OCI-LY1 (cell line): ENCODE measurements at regions not wholly inside any gene's neighbourhood (a gene's known extent, or its start where the extent isn't known, plus 50 kb on each side); places are given as distances from the start of the nearest gene placed in this dataset.
"Not testable (repeated sequence)": the region's sequence is repeated elsewhere in the genome, so short reads cannot be mapped to it uniquely, and the experiment has no call there.

Experiments used
- H2AFZ ChIP-seq: fragments of 200-600 bp; sonication (generic), shearing (Covaris generic); 2 replicates; pipeline ENCODE4 v1.6.0; 2014; ENCODE audit warnings: antibody characterized with exemption, mild to moderate bottlenecking, low read length
- H3F3A ChIP-seq: fragments of 200-600 bp; sonication (generic), shearing (Covaris generic); 2 replicates; pipeline ENCODE4 v1.6.0; 2014; ENCODE audit warnings: mild to moderate bottlenecking, antibody characterized with exemption, low read length, moderate library complexity; ENCODE audit not compliant: insufficient read depth
- H3K27ac ChIP-seq: fragments of 200-600 bp; sonication (generic); 2 replicates; pipeline ENCODE4 v1.5.1; 2014; ENCODE audit warnings: low read length, mixed run types, mild to moderate bottlenecking, low read depth; ENCODE audit not compliant: poor library complexity, severe bottlenecking
- H3K27me3 ChIP-seq: fragments of 200-600 bp; sonication (generic); 2 replicates; pipeline ENCODE4 v1.6.0; 2014; ENCODE audit warnings: antibody characterized with exemption, mild to moderate bottlenecking, low read length, moderate library complexity; ENCODE audit not compliant: insufficient read depth
- H3K36me3 ChIP-seq: fragments of 200-600 bp; sonication (generic); 2 replicates; pipeline ENCODE4 v1.6.1; 2014; ENCODE audit warnings: mild to moderate bottlenecking, antibody characterized with exemption, low read length, moderate library complexity, mixed read lengths; ENCODE audit not compliant: insufficient read depth
- H3K4me1 ChIP-seq: fragments of 200-600 bp; sonication (generic); 2 replicates; pipeline ENCODE4 v1.5.1; 2014; ENCODE audit warnings: mild to moderate bottlenecking, low read length, moderate library complexity; ENCODE audit not compliant: insufficient read depth, severe bottlenecking
- H3K4me2 ChIP-seq: fragments of 200-600 bp; sonication (generic), shearing (Covaris generic); 2 replicates; pipeline ENCODE4 v1.6.1; 2014; ENCODE audit warnings: low read length
- H3K4me3 ChIP-seq: fragments of 200-600 bp; sonication (generic); 2 replicates; pipeline ENCODE4 v1.5.1; 2014; ENCODE audit warnings: low read length, low read depth, mild to moderate bottlenecking, mixed read lengths; ENCODE audit not compliant: poor library complexity, severe bottlenecking
- H3K79me2 ChIP-seq: fragments of 200-600 bp; shearing (Covaris generic); 2 replicates; pipeline ENCODE4 v1.6.1; 2016; ENCODE audit warnings: mixed run types, low read length, mixed read lengths; ENCODE audit not compliant: insufficient read depth
- H3K9ac ChIP-seq: fragments of 200-600 bp; sonication (generic), shearing (Covaris generic); 2 replicates; pipeline ENCODE4 v1.6.1; 2014; ENCODE audit warnings: mild to moderate bottlenecking, low read length, mixed read lengths
- H3K9me2 ChIP-seq: fragments of 200-600 bp; sonication (generic), shearing (Covaris generic); 2 replicates; pipeline ENCODE4 v1.6.1; 2014; ENCODE audit warnings: low read depth, mild to moderate bottlenecking, low read length, mixed read lengths
- H3K9me3 ChIP-seq: fragments of 200-600 bp; shearing (Covaris generic); 2 replicates; pipeline ENCODE4 v1.6.1; 2014; ENCODE audit warnings: low read length, mixed read lengths
- H4K20me1 ChIP-seq: fragments of 200-600 bp; sonication (generic), shearing (Covaris generic); 2 replicates; pipeline ENCODE4 v1.6.0; 2016; ENCODE audit warnings: mild to moderate bottlenecking, low read length; ENCODE audit not compliant: insufficient read depth
- CTCF ChIP-seq: fragments of 200-600 bp; sonication (generic), shearing (Covaris generic); IDR thresholded peaks from 2 replicates; pipeline ENCODE4 v1.5.1; 2017; ENCODE audit warnings: mild to moderate bottlenecking, antibody characterized with exemption, low read length, moderate library complexity, mixed read lengths
- EZH2 ChIP-seq: fragments of 200-600 bp; sonication (generic), shearing (Covaris generic); IDR thresholded peaks from 2 replicates; pipeline ENCODE4 v1.8.0; 2017; ENCODE audit warnings: borderline replicate concordance, mixed run types, mild to moderate bottlenecking, antibody characterized with exemption, low read length, moderate library complexity, mixed read lengths

DNA sequence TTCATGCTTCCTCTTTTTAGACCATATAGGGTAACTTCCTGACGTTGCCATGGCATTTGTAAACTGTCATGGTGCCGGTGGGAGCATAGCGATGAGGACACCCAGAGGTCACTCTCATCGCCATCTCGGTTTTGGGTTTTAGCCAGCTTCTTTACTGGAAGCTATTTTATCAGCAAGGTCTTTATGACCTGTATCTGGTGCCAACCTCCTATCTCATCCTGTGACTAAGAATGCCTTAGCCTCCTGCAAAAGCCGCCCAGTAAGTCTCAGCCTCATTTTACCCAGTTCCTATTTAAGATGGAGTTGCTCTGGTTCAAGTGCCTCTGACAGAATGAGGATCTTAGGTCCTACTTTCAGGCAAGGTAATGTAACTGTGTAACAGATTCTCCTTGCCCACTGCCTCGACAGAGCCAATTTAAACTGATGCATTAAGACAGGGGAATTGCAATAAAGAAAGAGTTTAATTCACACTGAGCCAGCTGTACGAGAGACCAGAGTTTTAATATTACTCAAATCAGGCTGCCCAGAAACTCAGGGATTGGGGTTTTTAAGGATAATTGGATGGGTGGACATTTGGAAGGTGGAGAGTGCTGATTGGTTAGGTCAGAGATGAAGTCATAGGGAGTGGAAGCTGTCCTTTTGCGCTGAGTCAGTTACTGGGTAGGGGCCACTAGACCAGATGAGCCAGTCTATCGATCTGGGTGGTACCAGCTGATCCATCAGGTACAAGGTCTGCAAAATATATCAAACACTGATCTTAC, 59.9 kb upstream of the ATF7IP2 start:
- Histone ChIP-seq H3K4me1 (peaks cover 52% of the 10 kb centered on the region), H3K36me3 (no peaks in the 10 kb centered on the region), H3K9me3 (no peaks in the 10 kb centered on the region), H3F3A (0 out of 2 replicates have a peak, but pooled peaks cover 4% of the 10 kb centered on the region), H3K9me2 (no peaks in the 10 kb centered on the region), H4K20me1 (no peaks in the 10 kb centered on the region), H2AFZ (peak overlapping the region; percentile 76; the same call in 1 of the 2 replicates), H3K9ac (no peak overlapping the region; the same call in 1 of the 2 replicates), H3K27me3 (no peaks in the 10 kb centered on the region), H3K4me2 (peak overlapping the region; percentile 46), H3K27ac (peak overlapping the region; percentile 81), H3K4me3 (peak overlapping the region; percentile 3), H3K79me2 (no peaks in the 10 kb centered on the region)
- TF ChIP-seq CTCF (no peak), EZH2 (no peak)

- TF ChIP-seq CTCF (no peak), EZH2 (no peak)
- H3K4me3 ChIP-seq, result no peak overlapping the region
These were observed 59.2 kb upstream of the ATF7IP2 start for GRCh38 chr16:10326647-10327046.

DNA sequence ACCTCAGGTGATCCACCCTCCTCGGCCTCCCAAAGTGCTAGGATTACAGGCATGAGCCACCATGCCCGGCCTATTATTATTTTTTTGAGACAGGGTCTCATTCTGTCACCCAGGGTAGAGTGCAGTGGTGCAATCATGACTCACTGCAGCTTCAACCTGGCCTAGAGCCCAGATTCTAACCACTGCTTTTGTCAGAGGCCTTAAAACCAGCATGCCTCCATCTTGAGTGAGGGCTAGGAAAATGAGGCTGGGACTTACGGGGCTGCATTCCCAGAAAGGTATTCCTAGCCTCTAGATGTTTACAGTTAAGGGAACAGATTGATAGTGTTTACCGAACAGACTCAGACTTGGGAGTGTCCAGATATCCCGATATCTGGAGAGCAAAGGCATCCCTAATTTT, 57.6 kb upstream of the ATF7IP2 start:
- not testable (repeated sequence) for H4K20me1 ChIP-seq, H3K36me3 ChIP-seq, H3K27me3 ChIP-seq, H3K9ac ChIP-seq, H3K4me2 ChIP-seq, H3K9me2 ChIP-seq, H3K4me3 ChIP-seq, H3K9me3 ChIP-seq, H3K79me2 ChIP-seq, H2AFZ ChIP-seq, H3F3A ChIP-seq
- Histone ChIP-seq H3K4me1 (peaks cover 58% of the 10 kb centered on the region), H3K27ac (peak overlapping the region; percentile 98)

More at GRCh38 chr16:10326647-10327046, 59.2 kb upstream of the ATF7IP2 start:
- no peak overlapping the region for H3K4me2 ChIP-seq
- no peaks in the 10 kb centered on the region for H3K27me3 ChIP-seq
- no peak overlapping the region for H2AFZ ChIP-seq
- H3K79me2 ChIP-seq, result no peaks in the 10 kb centered on the region
- H3F3A ChIP-seq, result 0 out of 2 replicates have a peak, but pooled peaks cover 4% of the 10 kb centered on the region
- no peaks in the 10 kb centered on the region for H3K9me3 ChIP-seq
- H3K36me3 ChIP-seq, result no peaks in the 10 kb centered on the region
- no peak overlapping the region for H3K9ac ChIP-seq
- peaks cover 56% of the 10 kb centered on the region for H3K4me1 ChIP-seq
- H3K9me2 ChIP-seq, result no peaks in the 10 kb centered on the region
- H3K27ac ChIP-seq, result peak overlapping the region; percentile 81
- H4K20me1 ChIP-seq, result no peaks in the 10 kb centered on the region

DNA sequence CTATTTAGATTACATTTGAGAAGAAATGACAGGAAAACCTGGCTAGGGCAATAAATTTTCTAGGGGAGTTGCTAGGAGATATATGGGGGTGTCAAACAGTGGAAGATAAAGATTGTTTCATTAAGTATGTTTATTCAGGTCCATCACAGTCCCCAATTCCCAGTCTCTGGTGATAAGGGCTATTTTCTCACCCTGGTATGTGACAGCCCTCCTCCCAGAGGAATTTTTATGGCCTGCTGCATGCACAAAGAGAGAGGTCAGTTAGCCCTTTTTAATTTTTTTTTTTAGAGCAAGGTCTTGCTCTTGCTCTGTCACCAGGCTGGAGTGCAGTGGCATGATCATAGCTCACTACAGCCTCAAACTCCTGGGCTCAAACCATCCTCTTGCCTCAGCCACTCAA, 53.6 kb upstream of the ATF7IP2 start:
- H3K4me3 ChIP-seq, result no peak overlapping the region
- H3K36me3 ChIP-seq, result no peaks in the 10 kb centered on the region
- H3K9me2 ChIP-seq, result no peaks in the 10 kb centered on the region
- H4K20me1 ChIP-seq, result no peaks in the 10 kb centered on the region
- no peaks in the 10 kb centered on the region for H3K27me3 ChIP-seq
- no peak overlapping the region for H3K4me2 ChIP-seq
- peaks cover 59% of the 10 kb centered on the region for H3K4me1 ChIP-seq
- H2AFZ ChIP-seq, result no peak overlapping the region
- no peaks in the 10 kb centered on the region for H3K79me2 ChIP-seq
- TF ChIP-seq CTCF, result no peak
- peak overlapping the region; percentile 98 for H3K27ac ChIP-seq
- H3K9ac ChIP-seq, result no peak overlapping the region
- H3F3A ChIP-seq, result 0 out of 2 replicates have a peak, but pooled peaks cover 4% of the 10 kb centered on the region
- no peaks in the 10 kb centered on the region for H3K9me3 ChIP-seq
